CD4-positive, alpha-beta memory T cell (primary cell): ENCODE measurements at regions not wholly inside any gene's neighbourhood (a gene's known extent, or its start where the extent isn't known, plus 50 kb on each side); places are given as distances from the start of the nearest gene placed in this dataset.

Source experiments
- CTCF ChIA-PET: fragments of 350-600 bp; sonication (Branson Sonifier 250); formaldehyde crosslinking; loops from one replicate; lab custom pipeline; 2021; ENCODE audit warnings: inconsistent platforms; ENCODE audit not compliant: partially characterized antibody; lab: Charles Lee
- POLR2A ChIA-PET: fragments of 350-600 bp; sonication (Branson Sonifier 250); formaldehyde crosslinking; loops from one replicate; lab custom pipeline; 2021; ENCODE audit not compliant: partially characterized antibody; lab: Charles Lee
- DNase-seq, 5 donors: peaks; one replicate each; pipeline versions ENCODE4 v3.0.0 to v3.0.0-alpha.2; 2020 to 2022; ENCODE audit warnings: mixed read lengths in 1 of 5
- H3K27ac ChIP-seq: one replicate; pipeline ENCODE4 v1.7.0; 2013; ENCODE audit warnings: low read depth, low read length
- H3K27me3 ChIP-seq: 2 replicates; pipeline ENCODE4 v1.7.0; 2013; ENCODE audit warnings: mild to moderate bottlenecking, low read length, moderate library complexity; ENCODE audit not compliant: insufficient read depth
- H3K36me3 ChIP-seq: 2 replicates; pipeline ENCODE4 v1.7.0; 2013; ENCODE audit warnings: mild to moderate bottlenecking, low read length, moderate library complexity; ENCODE audit not compliant: insufficient read depth
- H3K4me1 ChIP-seq: 2 replicates; pipeline ENCODE4 v1.7.0; 2013; ENCODE audit warnings: mild to moderate bottlenecking, low read length, moderate library complexity; ENCODE audit not compliant: insufficient read depth
- H3K4me3 ChIP-seq, 2 donors: one replicate each; pipeline ENCODE4 v1.7.0; 2013; ENCODE audit warnings: low read length in 2 of 2, mild to moderate bottlenecking in 1 of 2
- H3K9me3 ChIP-seq, 2 donors: one replicate each; pipeline ENCODE4 v1.7.0; 2013; ENCODE audit warnings: low read length in 2 of 2, control low read depth in 1 of 2; ENCODE audit not compliant: control insufficient read depth in 1 of 2
- H3K27ac Mint-ChIP-seq, 7 donors: one replicate each; pipeline ENCODE4 v1.8.0; 2020 to 2021; ENCODE audit warnings: mixed read lengths in 7 of 7, mild to moderate bottlenecking in 6 of 7, inconsistent platforms in 3 of 7, moderate library complexity in 3 of 7
- H3K27me3 Mint-ChIP-seq, 2 donors: one replicate each; pipeline ENCODE4 v1.8.0; 2020 to 2021; ENCODE audit warnings: mixed read lengths in 2 of 2
- H3K36me3 Mint-ChIP-seq, 2 donors: one replicate each; pipeline ENCODE4 v1.8.0; 2020 to 2021; ENCODE audit warnings: mixed read lengths in 2 of 2, inconsistent platforms in 1 of 2, mild to moderate bottlenecking in 1 of 2
- H3K4me1 Mint-ChIP-seq, 4 donors: one replicate each; pipeline ENCODE4 v1.8.0; 2020 to 2021; ENCODE audit warnings: mixed read lengths in 4 of 4, mild to moderate bottlenecking in 1 of 4
- H3K4me3 Mint-ChIP-seq, 8 donors: one replicate each; pipeline ENCODE4 v1.8.0; 2020 to 2021; ENCODE audit warnings: mixed read lengths in 8 of 8, mild to moderate bottlenecking in 7 of 8, moderate library complexity in 6 of 8, inconsistent platforms in 3 of 8
- H3K9me3 Mint-ChIP-seq, 8 donors: one replicate each; pipeline ENCODE4 v1.8.0; 2020 to 2021; ENCODE audit warnings: mixed read lengths in 8 of 8, mild to moderate bottlenecking in 5 of 8, inconsistent platforms in 3 of 8, moderate library complexity in 1 of 8
- intact Hi-C: fragments of 100-400 bp; cut with micrococcal nuclease; formaldehyde crosslinking; loops from one replicate; pipeline ENCODE4 v1.15.1; 2023

DNA sequence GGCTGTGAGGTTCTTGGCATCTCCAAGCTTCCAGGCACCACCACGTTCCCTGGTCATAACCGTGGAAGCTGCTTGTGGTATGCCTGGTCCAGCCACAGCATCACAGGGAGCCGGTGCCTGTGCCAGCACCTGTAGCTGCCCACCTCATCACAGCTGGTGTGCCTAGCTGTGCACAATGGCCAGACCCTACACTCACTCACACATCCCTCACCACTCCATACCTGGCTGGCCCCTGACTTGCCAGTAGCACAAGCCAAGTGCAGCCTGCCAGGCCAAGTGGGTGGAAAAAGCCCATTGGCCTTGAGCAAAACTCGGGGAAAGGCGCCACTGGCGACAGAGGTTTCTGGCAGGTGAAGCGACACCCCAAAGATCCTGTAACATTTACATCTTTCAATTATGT, 192.3 kb upstream of the MANEA start:
- Histone ChIP-seq H3K4me3 (no peak overlapping the region), H3K36me3 (no peaks in the 10 kb centered on the region), H3K27me3 (no peaks in the 10 kb centered on the region), H3K9me3 (no peaks in the 10 kb centered on the region), H3K27ac (no peak overlapping the region), H3K4me1 (no peaks in the 10 kb centered on the region)
- H3K27ac Mint-ChIP-seq, result no peak overlapping the region
- no peak overlapping the region for H3K4me3 Mint-ChIP-seq
- ChIA-PET POLR2A (no interaction called here), CTCF (no interaction called here)
- intact Hi-C loops, result no loop called here
- H3K9me3 Mint-ChIP-seq, result peaks cover 0 to 6% (median 0%) of the 10 kb centered on the region in 8 donors
- H3K27me3 Mint-ChIP-seq, result no peaks in the 10 kb centered on the region
- no peaks in the 10 kb centered on the region for H3K36me3 Mint-ChIP-seq
- DNase-seq, result no peak
- no peaks in the 10 kb centered on the region for H3K4me1 Mint-ChIP-seq

- POLR2A ChIA-PET, result no interaction called here
- Histone ChIP-seq H3K9me3 (no peaks in the 10 kb centered on the region), H3K4me3 (no peak overlapping the region), H3K27me3 (no peaks in the 10 kb centered on the region), H3K27ac (no peak overlapping the region), H3K36me3 (no peaks in the 10 kb centered on the region), H3K4me1 (no peaks in the 10 kb centered on the region)
- DNase-seq, result no peak
- H3K9me3 Mint-ChIP-seq, result peaks cover 0 to 6% (median 0%) of the 10 kb centered on the region in 8 donors
- intact Hi-C loops, result no loop called here
- H3K4me3 Mint-ChIP-seq, result no peak overlapping the region
- H3K4me1 Mint-ChIP-seq, result no peaks in the 10 kb centered on the region
- CTCF ChIA-PET, result no interaction called here
- H3K27ac Mint-ChIP-seq, result no peak overlapping the region
- no peaks in the 10 kb centered on the region for H3K27me3 Mint-ChIP-seq
- no peaks in the 10 kb centered on the region for H3K36me3 Mint-ChIP-seq
Observed at GRCh38 chr6:95387845-95388244, 189.5 kb upstream of the MANEA start.

GRCh38 chr6:95404777-95405176, 172.6 kb upstream of the MANEA start:
- Histone ChIP-seq H3K27ac (no peak overlapping the region), H3K4me1 (no peaks in the 10 kb centered on the region), H3K9me3 (no peaks in the 10 kb centered on the region), H3K27me3 (no peaks in the 10 kb centered on the region), H3K4me3 (no peak overlapping the region), H3K36me3 (no peaks in the 10 kb centered on the region)
- no peak for DNase-seq
- ChIA-PET POLR2A (no interaction called here), CTCF (no interaction called here)
- intact Hi-C loops, result no loop called here
- Mint-ChIP-seq H3K4me3 (no peak overlapping the region), H3K27ac (no peak overlapping the region), H3K4me1 (no peaks in the 10 kb centered on the region), H3K9me3 (no peaks in the 10 kb centered on the region), H3K27me3 (no peaks in the 10 kb centered on the region), H3K36me3 (no peaks in the 10 kb centered on the region)

GRCh38 chr6:95408111-95408510, 169.2 kb upstream of the MANEA start:
- DNase-seq, result no peak
- Mint-ChIP-seq H3K27me3 (peaks cover 0 to 3% of the 10 kb centered on the region in 2 donors), H3K9me3 (no peaks in the 10 kb centered on the region), H3K4me3 (no peak overlapping the region), H3K27ac (no peak overlapping the region), H3K4me1 (no peaks in the 10 kb centered on the region), H3K36me3 (no peaks in the 10 kb centered on the region)
- CTCF ChIA-PET, result no interaction called here
- Histone ChIP-seq H3K9me3 (no peaks in the 10 kb centered on the region), H3K36me3 (no peaks in the 10 kb centered on the region), H3K4me3 (no peak overlapping the region), H3K4me1 (no peaks in the 10 kb centered on the region), H3K27ac (no peak overlapping the region), H3K27me3 (no peaks in the 10 kb centered on the region)
- POLR2A ChIA-PET, result no interaction called here
- intact Hi-C loops, result no loop called here

GRCh38 chr6:95410168-95410567, 167.2 kb upstream of the MANEA start:
- H3K27ac ChIP-seq, result no peak overlapping the region
- H3K36me3 Mint-ChIP-seq, result no peaks in the 10 kb centered on the region
- no peaks in the 10 kb centered on the region for H3K9me3 ChIP-seq
- no peak overlapping the region for H3K27ac Mint-ChIP-seq
- CTCF ChIA-PET, result no interaction called here
- H3K4me3 ChIP-seq, result no peak overlapping the region
- DNase-seq, result no peak
- no peaks in the 10 kb centered on the region for H3K9me3 Mint-ChIP-seq
- POLR2A ChIA-PET, result no interaction called here
- H3K36me3 ChIP-seq, result no peaks in the 10 kb centered on the region
- H3K27me3 Mint-ChIP-seq, result peaks cover 0 to 3% of the 10 kb centered on the region in 2 donors
- intact Hi-C loops, result no loop called here
- no peak overlapping the region for H3K4me3 Mint-ChIP-seq
- H3K4me1 Mint-ChIP-seq, result no peaks in the 10 kb centered on the region
- no peaks in the 10 kb centered on the region for H3K27me3 ChIP-seq
- no peaks in the 10 kb centered on the region for H3K4me1 ChIP-seq

- no peak overlapping the region for H3K4me3 Mint-ChIP-seq
- no peaks in the 10 kb centered on the region for H3K4me1 Mint-ChIP-seq
- no peak overlapping the region for H3K27ac ChIP-seq
- no peak overlapping the region for H3K27ac Mint-ChIP-seq
- ChIA-PET POLR2A (no interaction called here), CTCF (no interaction called here)
- H3K27me3 Mint-ChIP-seq, result peaks cover 0 to 4% of the 10 kb centered on the region in 2 donors
- intact Hi-C loops, result no loop called here
- no peaks in the 10 kb centered on the region for H3K27me3 ChIP-seq
- peaks cover 0 to 3% (median 0%) of the 10 kb centered on the region in 8 donors for H3K9me3 Mint-ChIP-seq
- no peaks in the 10 kb centered on the region for H3K9me3 ChIP-seq
- H3K36me3 Mint-ChIP-seq, result no peaks in the 10 kb centered on the region
- DNase-seq, result no peak
- H3K4me1 ChIP-seq, result no peaks in the 10 kb centered on the region
- no peak overlapping the region for H3K4me3 ChIP-seq
- H3K36me3 ChIP-seq, result no peaks in the 10 kb centered on the region
Observed at GRCh38 chr6:95413789-95414188, 163.5 kb upstream of the MANEA start.

DNA sequence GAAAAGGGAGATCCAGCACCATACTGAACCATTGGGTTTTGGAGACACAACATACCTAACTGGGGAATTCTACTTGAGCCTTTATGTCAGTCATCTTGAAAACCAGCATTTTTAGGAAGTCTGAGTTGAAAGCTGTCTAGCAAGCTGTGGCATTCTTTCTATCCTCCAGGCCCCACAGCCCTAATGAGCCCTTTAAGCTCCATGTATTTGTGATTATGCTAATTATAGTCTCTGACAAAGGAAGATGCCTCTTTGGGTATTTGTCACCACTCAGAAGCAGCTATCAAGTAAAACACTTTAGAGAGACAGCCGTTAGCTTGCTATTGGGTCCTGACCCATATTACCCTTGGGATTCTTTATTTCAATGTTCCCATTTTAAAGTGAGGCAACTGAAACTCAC, 159.5 kb upstream of the MANEA start:
- H3K36me3 Mint-ChIP-seq, result no peaks in the 10 kb centered on the region
- H3K9me3 Mint-ChIP-seq, result peaks cover 4 to 24% (median 13%) of the 10 kb centered on the region in 8 donors
- DNase-seq, result no peak
- no peak overlapping the region for H3K4me3 Mint-ChIP-seq
- no peak overlapping the region for H3K27ac Mint-ChIP-seq
- H3K4me3 ChIP-seq, result no peak overlapping the region
- H3K9me3 ChIP-seq, result peaks cover 0 to 8% of the 10 kb centered on the region in 2 donors
- ChIA-PET POLR2A (no interaction called here), CTCF (no interaction called here)
- no peaks in the 10 kb centered on the region for H3K36me3 ChIP-seq
- H3K4me1 ChIP-seq, result no peaks in the 10 kb centered on the region
- no peaks in the 10 kb centered on the region for H3K27me3 ChIP-seq
- H3K27ac ChIP-seq, result no peak overlapping the region
- intact Hi-C loops, result no loop called here
- H3K4me1 Mint-ChIP-seq, result no peaks in the 10 kb centered on the region
- peaks cover 0 to 1% of the 10 kb centered on the region in 2 donors for H3K27me3 Mint-ChIP-seq

DNA sequence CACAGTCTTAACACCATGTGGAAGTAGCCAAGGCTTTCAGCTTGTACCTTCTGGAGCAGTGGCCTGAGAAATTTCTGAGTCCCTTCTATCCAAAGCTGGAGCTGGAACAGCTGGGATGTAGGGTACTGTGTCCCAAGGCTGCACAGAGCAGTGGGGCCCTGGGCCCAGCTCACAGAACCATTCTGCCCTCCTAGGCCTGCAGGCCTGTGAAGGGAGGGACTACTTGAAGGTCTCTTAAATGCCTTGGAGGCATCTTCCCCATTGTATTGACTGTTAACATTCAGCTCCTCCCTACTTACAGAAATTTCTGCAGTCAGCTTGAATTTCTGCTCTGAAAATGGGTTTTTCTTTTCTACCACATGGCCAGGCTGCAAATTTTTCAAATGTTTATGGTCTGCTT, 156.5 kb upstream of the MANEA start:
- Histone ChIP-seq H3K27ac (no peak overlapping the region), H3K27me3 (no peaks in the 10 kb centered on the region), H3K36me3 (no peaks in the 10 kb centered on the region), H3K4me1 (no peaks in the 10 kb centered on the region), H3K9me3 (peaks cover 0 to 8% of the 10 kb centered on the region in 2 donors), H3K4me3 (no peak overlapping the region)
- ChIA-PET CTCF (no interaction called here), POLR2A (no interaction called here)
- Mint-ChIP-seq H3K36me3 (no peaks in the 10 kb centered on the region), H3K27me3 (peaks cover 0 to 3% of the 10 kb centered on the region in 2 donors), H3K4me1 (no peaks in the 10 kb centered on the region), H3K27ac (no peak overlapping the region), H3K4me3 (no peak overlapping the region), H3K9me3 (peaks cover 4 to 24% (median 13%) of the 10 kb centered on the region in 8 donors)
- no peak for DNase-seq
- intact Hi-C loops, result no loop called here
